Stimulated activated CD4-positive, alpha-beta T cell treated with anti-CD3 and anti-CD28 coated beads, Interleukin-15, amount 100 ng/mL, for 1 hour (primary cell): ENCODE measurements at regions not wholly inside any gene's neighbourhood (a gene's known extent, or its start where the extent isn't known, plus 50 kb on each side); places are given as distances from the start of the nearest gene placed in this dataset.

Source experiments
- DNase-seq, 2 donors: peaks; one replicate each; pipeline ENCODE4 v3.0.0-alpha.2; 2020; ENCODE audit warnings: low read depth in 1 of 2, low spot score in 1 of 2

DNA sequence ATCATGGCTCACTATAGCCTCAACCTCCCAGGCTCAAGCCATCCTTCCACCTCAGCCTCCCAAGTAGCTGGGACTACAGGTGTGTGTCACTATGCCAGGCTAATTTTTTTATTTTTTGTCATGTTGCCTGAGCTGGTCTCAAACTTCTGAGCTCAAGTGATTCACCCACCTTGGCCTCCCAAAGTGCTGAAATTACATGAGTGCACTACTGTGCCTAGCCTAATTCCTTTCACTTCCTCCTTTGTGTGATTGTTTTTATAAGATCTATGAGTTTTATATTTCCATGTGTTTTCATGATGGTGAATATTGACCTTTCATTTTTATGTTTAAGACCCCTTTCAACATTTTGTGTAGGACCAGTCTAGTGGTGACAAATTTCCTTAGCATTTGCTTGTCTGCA lies 55.2 kb upstream of the IL12B start:
- no peak for DNase-seq

DNA sequence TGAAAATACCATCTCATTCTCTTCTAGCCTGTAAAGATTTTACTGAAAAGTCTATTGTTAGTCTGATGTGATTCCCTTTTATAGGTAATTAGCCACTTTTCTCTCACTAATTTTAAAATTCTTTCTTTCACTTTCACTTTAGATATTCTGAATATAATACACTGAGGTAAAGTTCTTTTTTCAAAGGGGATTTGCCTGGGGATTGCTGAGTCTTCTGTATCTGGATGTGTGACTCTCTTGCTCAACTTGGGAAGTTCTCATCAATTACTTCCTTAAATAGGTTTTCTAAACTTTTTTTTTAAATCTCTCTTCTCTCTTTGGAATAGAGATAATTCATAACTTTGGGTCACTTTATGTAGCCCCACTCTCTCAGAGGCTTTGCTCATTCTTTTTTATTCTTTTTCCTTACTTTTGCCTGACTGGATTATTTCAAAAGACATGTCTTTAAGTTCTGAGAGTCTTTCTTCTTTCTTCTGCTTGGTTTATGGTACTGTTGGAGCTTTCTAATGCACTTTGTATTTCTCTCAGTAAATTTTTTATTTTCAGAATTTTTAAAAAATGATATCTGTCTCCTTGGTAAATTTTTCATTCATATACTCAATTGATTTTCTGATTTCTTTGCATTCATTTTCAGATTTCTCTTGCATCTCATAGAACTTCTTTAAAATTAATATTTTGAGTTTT lies 55.9 kb upstream of the IL12B start:
- DNase-seq: no peak

DNA sequence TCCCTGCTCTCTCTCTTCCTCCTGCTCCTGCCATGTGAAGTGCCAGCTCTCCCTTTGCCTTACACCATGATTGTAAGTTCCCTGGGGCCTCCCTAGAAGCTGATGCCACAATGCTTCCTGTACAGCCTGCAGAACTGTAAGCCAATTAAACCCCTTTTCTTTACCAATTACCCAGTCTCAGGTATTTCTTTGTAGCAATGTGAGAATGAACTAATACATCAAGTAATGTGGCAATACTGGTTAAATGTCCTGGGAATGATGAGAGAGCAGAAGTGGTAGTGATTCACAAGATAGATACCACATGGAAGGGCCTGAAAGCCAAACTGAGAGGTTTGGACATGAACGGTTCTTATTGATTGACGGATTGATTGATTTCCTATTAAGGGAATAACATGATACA lies 62.6 kb upstream of the IL12B start:
- DNase-seq: no peak

DNA sequence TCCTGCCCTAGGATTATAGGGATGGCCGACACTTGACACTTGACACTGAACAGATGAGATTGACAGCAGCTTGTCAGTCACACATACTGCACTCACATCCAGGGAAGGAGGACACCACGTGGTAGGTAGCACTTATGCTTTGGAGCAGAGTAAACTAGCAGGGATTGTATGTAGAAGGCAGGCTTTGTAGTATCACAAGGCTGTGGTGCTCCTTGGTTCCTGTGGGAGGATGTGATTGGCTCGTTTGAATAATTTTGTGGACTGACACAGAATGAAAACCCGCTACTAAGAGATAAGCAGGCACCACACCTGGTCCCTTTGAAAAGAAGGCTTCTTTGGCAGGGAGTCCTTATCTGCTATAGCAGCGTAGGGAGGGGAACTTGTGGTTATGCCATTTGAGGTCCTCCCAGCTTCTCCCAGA lies 63.6 kb upstream of the IL12B start:
- no peak for DNase-seq

DNA sequence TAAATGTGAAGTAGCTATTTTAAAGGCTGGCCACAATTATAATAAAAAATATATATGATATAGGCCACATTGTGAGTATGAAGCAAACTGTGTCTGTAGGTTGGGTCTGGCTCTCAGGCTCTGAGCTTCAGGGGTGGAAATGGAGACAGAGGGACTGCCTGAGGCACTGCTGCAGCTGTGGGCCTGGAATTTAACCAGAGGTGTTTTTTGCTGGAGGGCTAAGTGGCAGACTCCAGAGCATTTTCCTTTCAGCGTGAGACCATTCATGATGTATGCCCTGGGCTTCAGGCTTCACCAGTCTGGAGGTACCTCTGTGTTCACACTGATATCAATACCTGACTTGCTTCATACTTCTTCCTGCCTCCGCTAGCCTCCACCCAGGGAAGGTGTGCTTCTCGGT lies 64.9 kb upstream of the IL12B start:
- no peak for DNase-seq

DNA sequence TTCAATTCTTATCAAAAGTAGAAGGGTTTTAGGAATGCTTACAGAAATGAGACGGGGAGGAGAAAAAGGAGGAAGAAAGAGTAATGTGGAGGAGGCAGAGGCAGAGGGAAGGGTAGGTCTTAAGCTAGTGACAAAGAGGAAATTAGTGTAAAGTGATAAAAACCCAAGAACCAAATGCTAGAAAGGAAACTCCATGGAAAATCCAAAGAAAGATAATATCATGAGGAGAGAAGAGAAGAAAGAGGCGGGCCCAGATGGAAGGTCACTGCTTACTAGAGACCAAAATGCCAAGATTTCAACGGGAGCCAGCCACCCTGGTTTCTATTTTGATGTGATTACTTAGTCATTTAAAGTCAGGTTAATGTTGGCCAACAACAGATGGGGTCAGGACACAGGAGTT lies 68.6 kb upstream of the IL12B start:
- DNase-seq: no peak

DNA sequence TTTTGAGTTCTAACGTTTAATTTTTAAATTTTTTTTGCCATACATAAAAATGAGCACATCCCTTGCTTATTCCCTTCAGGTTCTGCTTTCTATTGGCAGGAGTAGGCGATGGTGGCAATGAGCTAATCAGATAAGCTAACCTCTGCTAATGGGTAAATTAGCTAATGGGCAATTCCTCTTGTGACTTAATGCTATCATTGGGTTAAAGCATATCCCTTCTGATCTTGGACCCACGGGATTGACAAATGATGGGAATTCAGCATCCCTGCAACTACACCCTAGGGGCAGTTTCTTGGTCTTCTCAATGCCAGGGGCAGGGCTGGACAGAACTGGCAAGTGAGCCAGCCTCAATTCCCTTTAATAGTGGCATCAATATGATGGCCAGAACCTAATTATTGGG lies 70.2 kb upstream of the IL12B start:
- DNase-seq: no peak

DNA sequence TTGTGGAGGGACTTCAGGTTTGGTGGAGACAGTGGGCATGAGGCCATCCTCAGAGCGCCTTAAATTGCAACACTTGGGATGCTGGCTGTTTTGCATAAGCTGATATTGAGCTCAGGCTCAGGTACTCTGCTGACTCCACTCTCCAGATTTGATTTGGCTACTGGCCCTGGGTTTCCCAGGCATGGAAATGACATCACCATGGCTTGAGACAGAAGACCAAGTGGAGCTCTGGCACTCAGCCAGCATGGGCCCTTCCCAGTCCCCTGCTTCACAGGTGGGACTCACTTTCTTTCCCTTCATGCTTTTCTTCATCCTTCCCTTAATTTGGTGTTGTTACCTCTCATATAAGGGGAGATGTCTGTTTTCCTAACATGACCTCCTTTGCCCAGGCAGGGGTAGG lies 72.0 kb upstream of the IL12B start:
- no peak for DNase-seq

DNA sequence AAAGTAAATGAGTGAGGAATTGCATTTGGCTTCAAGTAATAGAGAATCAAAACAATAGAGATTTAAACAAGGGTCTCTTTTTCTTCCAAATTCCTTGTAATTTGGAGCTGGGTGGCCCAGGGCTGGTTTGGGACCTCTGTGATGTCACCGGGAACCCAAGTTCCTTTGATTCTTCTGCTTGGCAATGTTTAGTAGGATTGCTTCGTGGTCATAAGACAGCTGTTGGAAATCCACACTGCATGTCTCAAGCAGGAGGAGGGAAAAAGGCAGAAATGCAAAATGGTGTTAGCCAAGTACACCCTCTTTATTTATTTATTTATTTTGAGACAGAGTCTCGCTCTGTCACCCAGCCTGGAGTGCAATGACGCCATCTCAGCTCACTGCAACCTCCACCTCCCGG lies 72.6 kb upstream of the IL12B start:
- no peak for DNase-seq

DNA sequence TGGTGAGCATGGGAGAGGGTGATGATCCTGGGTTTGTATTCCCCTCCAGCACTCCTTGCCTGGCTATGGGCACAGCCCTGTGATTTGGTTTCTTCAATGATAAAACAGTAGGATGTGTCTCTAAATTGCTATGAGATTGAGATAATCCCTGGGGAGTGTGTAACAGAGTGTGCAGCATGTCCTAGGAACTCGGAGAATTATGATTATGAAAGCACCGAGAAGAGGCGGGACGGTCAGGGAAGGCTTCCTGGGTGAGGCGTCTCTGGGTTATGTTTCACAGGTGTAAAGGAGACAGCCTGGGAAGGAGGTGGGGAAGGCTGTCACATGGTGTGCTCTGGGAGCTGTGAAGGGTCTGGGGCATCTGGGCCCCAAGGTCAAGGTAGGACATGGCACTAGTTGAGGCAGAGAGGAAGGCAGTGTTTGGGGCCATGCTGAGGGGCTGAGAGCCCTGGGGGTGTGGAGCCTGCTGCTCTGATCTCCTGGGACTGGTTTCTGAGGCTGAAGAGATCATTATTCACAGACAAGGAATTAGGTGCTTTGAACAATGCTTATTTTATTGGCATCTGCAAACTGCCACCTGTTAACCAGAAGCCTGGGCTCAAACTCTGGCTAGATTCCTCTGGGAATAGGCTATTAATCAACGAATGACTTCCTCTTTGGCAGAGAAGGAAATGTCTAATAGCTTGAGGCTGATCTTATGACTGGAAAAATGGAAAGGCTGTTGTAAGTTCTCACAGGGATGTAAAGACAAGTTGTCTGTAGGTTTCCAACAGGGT lies 73.8 kb upstream of the IL12B start:
- DNase-seq: no peak

DNA sequence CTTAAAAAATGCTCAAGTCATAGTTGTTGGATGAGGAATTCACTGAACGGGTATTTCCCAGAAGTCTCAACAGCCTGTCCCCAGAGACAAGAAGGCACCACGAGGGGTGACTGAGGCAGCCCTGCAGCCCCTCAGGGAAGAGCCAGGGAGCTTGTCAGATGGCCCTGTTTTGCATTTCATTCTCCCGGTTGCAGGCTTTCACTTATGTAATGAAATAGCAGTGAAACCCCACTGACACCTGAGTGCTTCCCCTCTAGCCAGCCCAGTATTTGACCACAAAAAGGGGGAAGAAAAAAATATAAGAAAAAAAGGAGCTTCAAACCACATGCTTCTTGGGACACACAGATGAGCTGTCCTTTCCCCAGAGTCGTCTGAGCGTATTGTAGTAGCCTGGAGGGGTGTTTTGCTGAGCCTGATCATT lies 75.3 kb upstream of the IL12B start:
- DNase-seq: no peak

DNA sequence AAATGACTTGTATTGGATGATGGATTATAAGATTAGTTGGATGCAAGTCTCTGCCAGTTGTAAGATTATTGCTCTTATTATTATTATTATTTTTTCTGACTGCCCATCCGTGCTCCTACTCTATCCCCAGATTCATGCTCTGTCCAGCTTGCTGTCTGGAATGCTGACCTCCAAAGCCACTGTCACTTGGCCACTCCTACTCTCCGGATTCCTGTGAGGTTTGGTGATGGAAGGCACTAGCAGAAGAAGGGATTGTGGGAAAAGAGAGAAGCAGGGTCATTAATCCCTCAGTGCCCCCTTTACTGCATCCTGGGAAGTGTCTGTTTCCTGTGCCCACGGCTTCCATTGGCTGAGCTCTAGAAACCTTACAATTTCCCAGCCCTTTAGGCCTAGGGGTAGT lies 76.3 kb upstream of the IL12B start:
- no peak for DNase-seq

DNA sequence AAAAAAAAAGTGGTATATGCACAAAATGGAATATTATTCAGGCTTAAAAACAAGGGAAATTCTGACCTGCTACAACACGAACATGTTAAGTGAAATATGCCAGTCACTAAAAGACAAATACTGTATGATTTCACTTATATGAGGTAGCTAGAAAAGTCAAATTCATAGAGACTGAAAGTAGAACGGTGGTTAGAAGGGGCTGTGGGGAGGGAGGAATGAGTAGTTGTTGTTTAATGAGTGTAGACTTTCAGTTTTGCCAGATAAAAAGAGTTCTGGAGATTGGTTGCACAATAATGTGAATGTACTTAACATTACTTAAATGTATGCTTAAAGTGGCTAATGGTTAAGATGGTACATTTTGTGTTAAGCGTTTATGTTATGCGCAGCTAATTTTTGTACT lies 79.5 kb upstream of the IL12B start:
- DNase-seq: no peak

DNA sequence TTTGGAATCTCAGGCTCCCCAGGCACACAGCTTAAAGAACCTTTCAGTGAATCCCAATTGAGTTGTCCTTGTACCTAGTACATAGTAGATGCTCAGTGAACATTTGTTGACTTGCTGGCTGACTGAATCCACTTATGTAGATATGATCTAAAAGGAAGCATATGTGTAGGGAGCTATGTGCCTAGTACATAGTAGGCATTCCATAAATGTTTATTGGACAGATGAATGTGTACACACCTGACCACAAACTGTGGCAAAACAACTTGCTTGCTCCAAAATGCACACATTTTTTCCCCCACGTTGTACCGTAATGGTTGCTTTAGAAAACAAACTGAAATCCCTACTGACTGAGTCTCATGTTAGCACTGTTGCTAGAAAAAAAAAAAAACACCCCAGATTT lies 80.2 kb upstream of the IL12B start:
- DNase-seq: no peak

DNA sequence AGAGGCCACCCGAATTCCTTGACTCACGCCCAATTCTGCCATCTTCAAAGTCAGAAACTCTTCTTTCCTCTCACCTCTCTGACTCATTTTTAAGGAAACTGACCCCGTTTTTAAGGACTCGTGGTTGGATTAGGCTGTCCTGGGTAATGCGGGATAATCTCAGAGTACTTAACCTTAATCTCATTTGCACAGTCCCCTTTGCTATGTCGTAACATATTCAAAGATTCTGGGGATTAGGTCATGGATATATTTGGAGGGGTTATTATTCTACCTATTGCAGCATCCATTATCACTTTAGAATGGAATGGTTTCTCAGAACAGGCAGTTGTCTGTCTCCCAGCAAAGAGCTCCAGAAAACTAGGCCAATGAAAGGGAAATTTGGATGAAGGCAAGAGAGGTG lies 80.8 kb upstream of the IL12B start:
- DNase-seq: no peak

DNA sequence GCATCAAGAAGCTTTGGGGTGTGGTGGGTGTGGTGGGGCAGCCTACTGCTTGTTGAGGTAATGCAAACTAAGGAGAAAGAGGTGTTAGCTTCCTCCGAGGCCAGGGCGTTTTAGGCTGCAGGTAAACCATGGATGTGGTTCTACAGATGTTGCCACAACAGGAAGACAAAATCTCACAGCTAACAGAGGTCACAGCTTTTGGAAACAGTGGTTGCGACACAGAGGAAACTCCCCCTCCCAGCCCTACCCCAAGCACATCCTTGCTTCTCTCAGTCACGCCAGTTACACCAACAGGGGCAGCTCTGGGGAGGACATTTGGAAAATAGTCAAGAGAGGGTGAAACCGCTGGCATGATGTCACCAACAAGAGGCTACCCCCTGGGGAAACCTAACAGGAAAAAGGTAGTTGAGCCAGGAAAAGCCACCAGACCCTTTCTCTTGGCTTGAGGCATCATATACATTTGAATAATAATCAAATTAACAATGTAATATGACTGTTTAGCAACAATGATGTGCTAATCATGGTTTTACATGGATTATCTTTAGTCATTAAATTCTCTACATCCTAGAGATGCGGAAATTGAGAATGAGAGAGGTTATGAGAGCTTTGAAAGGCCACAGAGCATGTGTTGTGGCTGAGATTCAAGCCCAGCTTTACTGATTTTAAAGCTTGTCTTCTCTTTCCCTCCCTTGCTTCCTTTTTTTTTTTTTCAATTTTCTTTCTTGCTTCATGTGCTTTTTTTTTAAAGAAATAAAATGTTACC lies 82.2 kb upstream of the IL12B start:
- peak; percentile 8 to 26 for DNase-seq

DNA sequence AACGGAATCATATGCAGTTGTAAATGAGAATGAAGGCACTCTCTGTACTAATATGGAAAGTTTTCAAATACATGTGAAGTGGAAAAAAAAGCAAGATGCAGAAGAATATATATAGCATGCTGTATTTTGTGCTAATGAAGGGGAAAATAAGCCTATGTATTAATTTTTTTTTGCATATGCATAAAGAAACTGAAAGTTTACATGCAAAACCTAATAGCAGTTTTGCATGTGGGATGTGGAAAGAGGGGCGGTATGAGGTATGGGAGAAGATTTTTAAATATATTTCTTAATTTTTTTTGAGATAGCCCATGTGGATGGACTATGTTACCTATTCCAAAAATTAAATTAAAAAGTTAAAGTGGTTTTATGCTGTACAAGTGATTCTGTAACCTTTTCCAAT lies 83.7 kb upstream of the IL12B start:
- no peak for DNase-seq

DNA sequence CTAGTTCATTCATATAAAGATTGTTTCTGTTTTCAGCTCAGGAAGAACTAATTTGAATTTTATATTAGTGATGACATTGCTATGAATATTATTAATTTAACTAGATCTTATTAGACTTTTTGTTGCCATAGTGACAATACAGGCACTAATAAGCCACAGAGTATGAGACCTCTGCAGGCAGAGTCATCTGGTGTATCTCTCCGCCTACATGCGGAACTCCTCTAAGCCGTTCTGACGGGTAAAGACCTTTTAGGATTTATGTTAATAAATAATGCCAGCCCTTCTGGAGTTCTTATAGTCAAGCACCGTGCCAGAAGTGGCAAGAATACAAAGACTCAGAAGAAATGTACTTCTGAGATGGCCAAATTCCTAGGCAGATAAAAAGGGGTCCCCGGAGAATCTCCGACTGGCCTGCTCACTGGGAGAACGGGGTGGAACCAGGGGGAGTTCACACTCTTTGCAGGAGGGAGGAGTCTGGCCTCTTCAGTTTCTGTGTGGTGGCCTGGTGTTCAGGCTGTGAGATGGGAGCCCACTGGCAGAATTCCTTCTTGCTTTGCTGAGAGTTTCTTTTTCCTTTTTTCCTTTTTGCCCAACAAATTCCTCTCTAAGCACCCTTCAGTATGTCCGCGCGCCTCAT lies 85.1 kb upstream of the IL12B start:
- no peak for DNase-seq

DNA sequence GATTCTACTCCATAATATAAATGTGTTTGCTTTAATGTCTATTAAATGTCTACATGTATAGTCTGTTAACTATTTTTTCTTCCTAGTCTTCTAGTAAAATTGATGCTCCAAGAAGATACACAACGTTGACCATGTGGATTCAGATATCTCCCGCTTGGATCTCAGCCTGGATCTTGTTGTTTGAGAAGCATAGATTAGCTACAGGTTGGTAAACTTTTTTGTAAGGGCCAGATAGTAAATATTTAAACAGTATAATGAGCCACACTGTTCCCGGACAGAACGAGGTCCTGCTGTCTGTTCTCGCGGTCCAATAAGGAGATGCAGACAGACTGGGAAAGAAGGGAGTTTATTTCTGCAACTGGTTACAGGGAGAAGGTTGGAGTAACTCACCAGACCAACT lies 86.2 kb upstream of the IL12B start:
- DNase-seq: no peak

DNA sequence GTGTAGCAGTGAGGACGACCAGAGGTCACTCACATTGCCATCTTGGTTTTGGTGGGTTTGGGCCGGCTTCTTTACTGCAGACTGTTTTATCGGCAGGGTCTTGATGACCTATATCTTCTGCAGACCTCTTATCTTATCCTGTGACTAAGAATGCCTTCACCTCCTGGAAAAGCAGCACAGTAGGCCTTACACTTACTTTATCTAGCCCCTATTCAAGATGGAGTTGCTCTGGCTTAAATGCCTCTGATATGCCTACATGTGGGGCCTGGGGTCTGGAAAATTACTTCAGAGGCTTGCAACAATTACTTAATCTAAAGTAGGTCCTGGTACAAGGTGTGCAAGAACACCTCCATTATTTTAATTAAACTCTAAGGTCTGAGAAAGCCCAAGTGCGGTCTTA lies 86.9 kb upstream of the IL12B start:
- no peak for DNase-seq

DNA sequence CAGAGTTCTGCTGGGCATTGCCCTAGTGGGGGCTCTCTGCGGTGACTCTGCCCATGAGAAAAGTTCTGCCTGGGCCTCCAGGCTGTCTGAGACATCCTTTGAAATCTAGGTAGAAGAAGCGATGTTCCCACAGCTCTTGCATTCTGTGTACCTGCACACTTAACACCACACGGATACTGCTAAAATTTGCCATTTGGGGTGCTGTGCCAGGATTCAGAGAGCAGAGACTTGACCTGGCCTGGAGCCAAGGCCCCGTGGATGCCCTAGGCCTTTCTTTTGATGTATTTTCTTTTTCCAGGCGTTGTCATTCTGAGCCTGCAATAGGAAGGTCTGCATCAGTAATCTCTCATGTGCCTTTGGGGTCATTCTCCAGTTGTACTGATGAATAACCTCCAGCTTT lies 89.3 kb upstream of the IL12B start:
- no peak for DNase-seq

DNA sequence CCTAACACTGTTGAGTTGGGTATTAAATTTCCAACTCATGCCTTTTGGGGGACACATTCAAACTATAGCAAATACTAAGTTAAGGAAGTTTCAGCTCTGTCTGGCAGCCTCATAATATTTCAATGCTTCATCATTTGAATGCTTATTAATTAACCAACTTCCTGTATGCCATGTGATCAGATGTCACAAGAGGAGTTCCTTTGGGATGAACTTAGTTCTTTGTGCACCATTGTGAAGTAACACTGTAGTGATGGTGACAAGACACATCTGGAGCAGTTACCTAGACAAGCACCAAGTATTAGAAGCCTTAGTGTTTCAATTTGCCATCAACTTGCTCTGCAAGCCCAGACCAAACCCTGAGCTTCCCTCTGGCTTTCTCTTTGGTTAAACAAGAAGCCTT lies 90.7 kb upstream of the IL12B start:
- no peak for DNase-seq
